ENCODE measurements at regions not wholly inside any gene's neighbourhood (a gene's known extent, or its start where the extent isn't known, plus 50 kb on each side); places are given as distances from the start of the nearest gene placed in this dataset.

GRCh38 chr1:99163671-99164070, 100.6 kb upstream of the PLPPR4 start:
- DNase-seq (ENCODE audit: low spot score), result no peak

DNA sequence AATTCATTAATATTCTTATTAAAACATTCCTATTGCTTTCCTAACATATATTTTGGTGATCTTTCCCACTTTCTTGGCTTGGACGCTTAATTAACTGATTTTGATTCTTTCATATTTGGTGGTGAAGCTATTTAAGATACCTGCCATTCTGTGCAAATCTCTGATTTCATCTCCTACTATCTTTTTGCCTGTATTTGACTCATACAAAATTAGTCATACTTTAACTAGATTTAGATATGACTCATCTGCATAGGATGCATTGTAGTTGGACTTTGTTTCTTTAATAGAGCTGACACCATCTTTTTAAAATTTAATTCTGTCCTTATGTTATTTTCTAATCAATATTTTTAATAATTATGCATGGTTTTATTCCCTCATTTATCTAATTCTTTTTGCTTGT, 93.8 kb upstream of the PLPPR4 start:
- DNase-seq (ENCODE audit: low spot score), result peak; percentile 69

DNA sequence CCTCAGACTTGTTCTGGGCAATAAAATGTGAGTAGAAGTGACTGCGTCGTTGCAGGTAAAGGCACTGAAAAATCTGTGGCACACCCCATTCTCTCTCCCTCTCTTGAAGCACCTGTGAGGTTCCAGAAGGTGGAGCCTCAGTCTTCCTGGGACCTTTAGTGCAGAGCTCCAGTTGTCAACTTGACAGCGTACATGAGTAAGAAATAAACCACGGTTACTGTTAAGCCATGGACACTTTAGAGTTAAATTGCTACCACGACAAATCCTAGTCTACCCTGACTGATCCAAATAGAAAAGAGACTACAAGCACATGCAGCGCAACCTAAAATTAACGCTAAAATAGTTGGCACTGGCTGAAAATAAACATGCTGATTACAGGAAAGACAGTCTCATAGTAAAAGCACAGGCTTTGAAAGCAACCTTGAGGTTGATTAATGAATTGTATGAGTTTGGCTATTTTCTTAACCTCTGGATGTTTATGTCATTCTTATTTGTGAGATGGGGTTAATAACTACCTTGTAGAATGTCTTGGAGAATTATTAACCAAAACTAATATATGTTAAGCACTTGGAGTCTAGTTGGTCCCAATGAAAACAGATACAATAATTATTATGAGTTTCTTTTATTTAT, 93.0 kb upstream of the PLPPR4 start:
- DNase-seq (ENCODE audit: low spot score), result no peak

DNA sequence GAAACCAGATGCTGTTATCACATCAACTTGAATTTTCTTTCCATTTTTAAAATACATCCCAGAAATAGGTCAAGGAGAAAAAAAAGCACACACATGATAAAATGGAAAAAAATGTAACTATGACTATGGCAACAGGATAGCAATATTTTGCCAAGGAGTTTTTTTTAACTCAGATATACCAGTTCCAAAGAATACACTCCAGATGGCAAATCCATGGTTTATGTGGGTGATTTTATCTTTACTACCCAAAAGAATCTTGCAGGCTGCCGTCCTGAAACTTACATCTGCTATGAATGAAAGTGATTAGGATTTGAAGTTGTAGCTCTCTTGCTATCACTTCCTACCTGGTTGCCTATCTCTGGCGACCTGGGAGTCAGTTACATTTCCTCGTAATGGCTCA, 91.0 kb upstream of the PLPPR4 start:
- no peak for DNase-seq (ENCODE audit: low spot score)

- no peak for DNase-seq (ENCODE audit: low spot score)
Observed at GRCh38 chr1:99173900-99174299, 90.4 kb upstream of the PLPPR4 start.

GRCh38 chr1:99176753-99177152, 87.5 kb upstream of the PLPPR4 start:
- no peak for DNase-seq (ENCODE audit: low spot score)

- DNase-seq (ENCODE audit: low spot score), result no peak
Observed at GRCh38 chr1:99177465-99177864, 86.8 kb upstream of the PLPPR4 start.

DNA sequence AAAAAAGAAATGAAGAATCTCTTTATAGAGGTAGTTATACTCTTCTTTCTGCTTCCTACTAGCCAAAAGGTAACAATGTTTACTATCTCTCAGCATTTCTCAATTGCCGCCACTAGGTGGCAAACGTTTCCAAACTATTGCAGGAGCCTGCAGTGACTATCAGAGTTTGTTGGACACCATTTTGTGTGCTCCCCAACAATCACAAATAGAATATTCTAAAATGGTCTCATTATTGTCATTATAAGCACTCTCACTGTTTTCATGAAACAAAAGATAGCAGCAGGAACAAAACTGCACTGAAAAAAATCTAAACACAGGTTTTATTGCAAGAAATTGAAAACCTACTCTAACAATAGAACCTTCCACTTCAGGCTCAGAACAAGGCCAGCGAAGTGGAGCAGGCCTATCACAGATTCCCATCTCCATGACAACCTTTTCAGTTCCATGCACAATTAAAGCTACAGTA, 83.9 kb upstream of the PLPPR4 start:
- peak; percentile 84 for DNase-seq (ENCODE audit: low spot score)

DNA sequence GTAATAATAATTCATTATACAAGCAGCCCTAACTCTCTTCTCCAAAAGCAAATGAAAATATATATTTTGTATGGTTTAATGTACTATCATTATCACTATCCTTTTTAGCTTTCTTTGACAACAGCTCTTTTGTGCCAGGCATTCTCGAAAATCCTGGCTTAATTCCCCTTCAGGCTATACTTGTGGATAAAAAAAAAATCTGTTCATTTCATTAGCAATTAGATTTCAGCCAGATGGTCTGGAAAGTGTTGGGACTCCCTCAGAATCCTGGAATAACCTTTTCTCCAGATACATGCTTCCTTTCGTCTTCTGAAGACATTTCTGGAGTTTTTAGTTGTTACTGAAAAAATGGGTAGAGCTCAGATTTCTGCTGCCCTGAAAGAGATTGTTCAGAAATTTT, 83.4 kb upstream of the PLPPR4 start:
- DNase-seq (ENCODE audit: low spot score), result no peak

- no peak for DNase-seq (ENCODE audit: low spot score)
Observed at GRCh38 chr1:99181892-99182291, 82.4 kb upstream of the PLPPR4 start.

DNA sequence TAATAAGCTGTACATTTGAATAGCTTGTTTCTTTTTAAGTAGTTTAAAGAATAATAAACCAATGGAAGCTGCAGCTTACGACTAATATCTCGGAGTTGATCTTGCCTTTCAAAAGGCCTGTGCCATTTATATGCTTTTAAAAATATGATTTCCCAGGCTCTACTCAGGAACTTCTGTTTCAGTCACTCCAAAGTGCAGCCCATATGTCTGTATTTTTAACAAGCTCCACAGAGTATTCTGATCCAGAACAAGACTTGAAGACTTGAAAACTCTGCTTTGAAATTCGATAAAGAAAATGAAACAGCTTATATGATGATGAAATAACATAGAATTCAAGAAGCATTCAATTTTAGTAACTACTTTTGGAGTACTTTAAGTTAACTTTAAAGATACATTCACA, 79.1 kb upstream of the PLPPR4 start:
- DNase-seq (ENCODE audit: low spot score), result no peak

- no peak for DNase-seq (ENCODE audit: low spot score)
Observed at GRCh38 chr1:99193431-99193830, 70.9 kb upstream of the PLPPR4 start.

DNA sequence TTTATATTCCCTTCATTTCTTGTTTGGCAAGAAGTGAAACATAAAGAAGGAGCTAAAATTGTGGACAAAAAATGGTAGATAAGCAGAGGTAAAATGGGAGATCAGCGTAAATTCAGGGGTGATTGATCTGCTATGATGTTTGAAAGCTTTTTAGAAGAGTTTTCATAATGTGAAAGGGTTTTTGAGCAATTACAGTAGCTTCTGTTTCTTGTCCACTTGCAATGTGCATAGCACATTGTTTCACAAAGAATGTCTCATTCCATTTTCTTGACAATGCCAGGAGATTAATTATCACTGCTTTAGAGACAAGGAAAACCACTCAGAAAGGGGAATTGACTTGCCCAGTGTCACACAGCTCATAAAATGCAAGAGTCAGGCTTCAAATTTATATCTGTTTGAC, 65.9 kb upstream of the PLPPR4 start:
- no peak for DNase-seq (ENCODE audit: low spot score)

DNA sequence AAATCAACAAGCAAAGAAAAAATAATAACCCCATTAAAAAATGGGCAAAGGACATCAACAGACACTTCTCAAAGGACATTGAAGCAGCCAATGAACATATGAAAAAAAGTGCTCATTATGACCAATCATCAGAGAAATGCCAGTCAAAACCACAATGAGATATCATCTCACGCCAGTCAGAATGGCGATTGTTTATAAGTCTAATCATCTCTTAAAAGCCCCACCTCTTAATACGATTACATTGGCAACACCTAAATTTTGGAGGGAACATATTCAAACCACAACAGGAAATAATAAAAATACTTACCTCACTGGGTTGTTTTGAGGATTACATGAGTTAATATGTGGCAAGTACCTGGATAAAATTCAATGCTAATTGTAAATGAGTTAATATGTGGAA, 57.1 kb upstream of the PLPPR4 start:
- DNase-seq (ENCODE audit: low spot score), result no peak
